Endodermal cell (in vitro differentiated cells): ENCODE measurements at regions not wholly inside any gene's neighbourhood (a gene's known extent, or its start where the extent isn't known, plus 50 kb on each side); places are given as distances from the start of the nearest gene placed in this dataset.

ENCODE experiments used
- DNase-seq: peaks from one replicate; pipeline ENCODE4 v3.0.0-alpha.2; 2017
- H3K27ac ChIP-seq: 2 replicates; pipeline ENCODE4 v1.5.1; 2013; ENCODE audit warnings: mild to moderate bottlenecking, low read depth, low read length, moderate library complexity
- H3K27me3 ChIP-seq: 2 replicates; pipeline ENCODE4 v1.6.1; 2013; ENCODE audit warnings: mild to moderate bottlenecking, low read length, moderate library complexity; ENCODE audit not compliant: insufficient read depth, control insufficient read depth, poor library complexity, severe bottlenecking
- H3K36me3 ChIP-seq: 2 replicates; pipeline ENCODE4 v1.7.0; 2013; ENCODE audit warnings: mild to moderate bottlenecking, low read length, moderate library complexity; ENCODE audit not compliant: control insufficient read depth, insufficient read depth
- H3K4me1 ChIP-seq: one replicate; pipeline ENCODE4 v1.7.0; 2013; ENCODE audit warnings: low read length; ENCODE audit not compliant: control insufficient read depth, insufficient read depth
- H3K4me3 ChIP-seq: 2 replicates; pipeline ENCODE4 v1.5.1; 2013; ENCODE audit warnings: mild to moderate bottlenecking, low read length, moderate library complexity
- H3K9ac ChIP-seq: 2 replicates; pipeline ENCODE4 v1.6.1; 2013; ENCODE audit warnings: mild to moderate bottlenecking, low read length, moderate library complexity; ENCODE audit not compliant: poor library complexity, severe bottlenecking; ENCODE audit errors: extremely low read depth
- H3K9me3 ChIP-seq: 2 replicates; pipeline ENCODE4 v1.6.1; 2013; ENCODE audit warnings: mild to moderate bottlenecking, low read length, moderate library complexity; ENCODE audit not compliant: control insufficient read depth
- H3K27ac Mint-ChIP-seq: 2 replicates; pipeline ENCODE4 v1.8.0; 2020; ENCODE audit warnings: mixed read lengths
- H3K27me3 Mint-ChIP-seq: 2 replicates; pipeline ENCODE4 v1.8.0; 2021; ENCODE audit warnings: mild to moderate bottlenecking, mixed read lengths; ENCODE audit not compliant: insufficient read depth
- H3K36me3 Mint-ChIP-seq: 2 replicates; pipeline ENCODE4 v1.8.0; 2020; ENCODE audit warnings: low read depth, mixed read lengths
- H3K4me1 Mint-ChIP-seq: 2 replicates; pipeline ENCODE4 v1.8.0; 2020; ENCODE audit warnings: mixed read lengths
- H3K4me3 Mint-ChIP-seq: 2 replicates; pipeline ENCODE4 v1.8.0; 2020; ENCODE audit warnings: mild to moderate bottlenecking, moderate library complexity, mixed read lengths
- H3K9me3 Mint-ChIP-seq: 2 replicates; pipeline ENCODE4 v1.8.0; 2020; ENCODE audit warnings: mild to moderate bottlenecking, mixed read lengths
- CTCF ChIP-seq: fragments of 200-600 bp; sonication (generic); conservative IDR thresholded peaks from 2 replicates; pipeline ENCODE4 v1.5.0; 2021; ENCODE audit warnings: antibody characterized with exemption, mild to moderate bottlenecking
- WGBS, 2 experiments: methylation state at CpG; one replicate each; pipeline versions ENCODE4 v1.1.5 to v1.1.7; 2013; ENCODE audit warnings: missing lambda C conversion rate in 2 of 2, mixed read lengths in 1 of 2; ENCODE audit not compliant: insufficient coverage in 1 of 2, insufficient read length in 1 of 2; 5-methylcytosine and 5-hydroxymethylcytosine counted together

GRCh38 chr16:58814348-58814801 lies 80.3 kb upstream of the GOT2 start:
- Histone ChIP-seq H3K4me3 (peak overlapping the region; percentile 61), H3K36me3 (no peaks in the 10 kb centered on the region), H3K4me1 (no peaks in the 10 kb centered on the region), H3K9me3 (no peaks in the 10 kb centered on the region), H3K9ac (peak overlapping the region; percentile 31), H3K27me3 (no peaks in the 10 kb centered on the region), H3K27ac (peak overlapping the region; percentile 26)
- peak overlapping the region; percentile 91 for H3K27ac Mint-ChIP-seq
- WGBS, 2 experiments = 14 to 15% methylated on average over 4 to 12 of the region's 12 CpGs
- no peaks in the 10 kb centered on the region for H3K27me3 Mint-ChIP-seq
- H3K4me3 Mint-ChIP-seq = peak overlapping the region; percentile 51
- TF ChIP-seq CTCF = peak; percentile 97
- peaks cover 4% of the 10 kb centered on the region for H3K4me1 Mint-ChIP-seq
- H3K36me3 Mint-ChIP-seq = no peaks in the 10 kb centered on the region
- H3K9me3 Mint-ChIP-seq = no peaks in the 10 kb centered on the region
- DNase-seq = peak; percentile 75

- H3K27ac Mint-ChIP-seq = no peak overlapping the region
- H3K27me3 ChIP-seq = no peaks in the 10 kb centered on the region
- no peak overlapping the region for H3K27ac ChIP-seq
- H3K27me3 Mint-ChIP-seq = no peaks in the 10 kb centered on the region
- H3K9me3 ChIP-seq = peaks cover 7% of the 10 kb centered on the region
- DNase-seq = no peak
- 88 to 90% methylated on average over 3 of the region's 3 CpGs for WGBS, 2 experiments
- peaks cover 17% of the 10 kb centered on the region for H3K9me3 Mint-ChIP-seq
- TF ChIP-seq CTCF = no peak
- H3K4me1 Mint-ChIP-seq = no peaks in the 10 kb centered on the region
- no peak overlapping the region for H3K9ac ChIP-seq
- no peaks in the 10 kb centered on the region for H3K4me1 ChIP-seq
- H3K4me3 Mint-ChIP-seq = no peak overlapping the region
- H3K36me3 Mint-ChIP-seq = no peaks in the 10 kb centered on the region
- H3K36me3 ChIP-seq = no peaks in the 10 kb centered on the region
- no peak overlapping the region for H3K4me3 ChIP-seq
Measured at GRCh38 chr16:58809213-58809612, 75.1 kb upstream of the GOT2 start.

GRCh38 chr16:58807276-58807675 lies 73.2 kb upstream of the GOT2 start:
- Mint-ChIP-seq H3K27ac (no peak overlapping the region), H3K27me3 (no peaks in the 10 kb centered on the region)
- no peak for TF ChIP-seq CTCF

More at GRCh38 chr16:58807276-58807675, 73.2 kb upstream of the GOT2 start:
- Histone ChIP-seq H3K4me3 (no peak overlapping the region), H3K36me3 (no peaks in the 10 kb centered on the region), H3K9me3 (peaks cover 23% of the 10 kb centered on the region), H3K27me3 (no peaks in the 10 kb centered on the region), H3K27ac (no peak overlapping the region), H3K4me1 (no peaks in the 10 kb centered on the region), H3K9ac (no peak overlapping the region)
- H3K4me1 Mint-ChIP-seq = no peaks in the 10 kb centered on the region
- H3K9me3 Mint-ChIP-seq = peaks cover 33% of the 10 kb centered on the region
- no peak for DNase-seq
- no peak overlapping the region for H3K4me3 Mint-ChIP-seq
- no peaks in the 10 kb centered on the region for H3K36me3 Mint-ChIP-seq
